Forelimb muscle (tissue), 1 donor: ENCODE measurements at regions not wholly inside any gene's neighbourhood (a gene's known extent, or its start where the extent isn't known, plus 50 kb on each side); places are given as distances from the start of the nearest gene placed in this dataset.

ENCODE experiments used
- DNase-seq: peaks from one replicate; pipeline ENCODE4 v3.0.0-alpha.2; 2013; ENCODE audit warnings: low read depth

DNA sequence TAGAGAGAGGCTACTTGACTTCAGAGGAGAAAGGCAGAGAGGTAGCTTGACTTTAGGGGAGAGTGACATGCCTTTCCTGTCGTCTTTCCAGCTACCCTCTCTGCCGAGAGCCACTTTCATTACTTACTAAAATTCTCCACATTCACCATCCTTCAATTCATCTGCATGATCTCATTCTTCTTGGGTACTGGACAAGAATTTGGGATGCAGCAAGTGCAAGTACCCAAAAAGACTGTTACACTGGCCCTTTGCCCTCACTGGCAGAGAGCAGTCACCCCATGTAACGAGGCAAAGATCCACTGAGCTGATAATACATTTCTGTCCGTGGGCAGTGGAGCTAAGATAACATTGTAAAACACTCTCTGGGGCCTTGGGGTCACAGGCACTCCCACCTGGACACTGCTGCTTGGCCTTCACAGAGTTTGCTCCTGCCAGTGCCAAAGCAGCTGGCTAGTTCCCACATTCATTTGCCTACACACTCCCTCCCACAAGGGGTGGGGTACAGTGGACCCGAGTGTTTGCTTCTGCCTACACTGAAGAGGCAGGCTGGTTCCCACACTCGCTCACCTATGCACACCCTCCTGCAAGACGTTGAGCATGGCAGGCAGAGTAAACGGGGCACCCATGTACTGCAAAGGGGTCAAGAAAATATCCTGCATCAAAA is 1276.9 kb upstream of the PCDH9 start:
- DNase-seq, result no peak

DNA sequence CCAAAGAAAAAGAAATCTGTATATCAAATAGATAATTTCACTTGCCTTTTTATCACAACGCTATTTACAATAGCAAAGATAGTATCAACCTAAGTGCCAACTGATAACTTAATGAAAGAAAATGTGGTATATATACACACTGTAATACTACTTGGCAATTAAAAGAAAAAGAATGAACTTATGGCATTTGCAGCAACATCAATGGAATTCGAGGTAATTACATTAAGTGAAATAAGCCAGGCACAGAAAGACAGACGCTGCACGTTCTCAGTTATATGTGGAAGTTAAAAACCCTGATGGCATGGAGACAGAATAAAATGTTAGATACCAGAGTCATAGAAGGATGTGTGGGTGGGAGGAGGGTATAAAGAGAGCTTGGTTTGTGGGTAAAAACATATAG is 1260.5 kb upstream of the PCDH9 start:
- no peak for DNase-seq

DNA sequence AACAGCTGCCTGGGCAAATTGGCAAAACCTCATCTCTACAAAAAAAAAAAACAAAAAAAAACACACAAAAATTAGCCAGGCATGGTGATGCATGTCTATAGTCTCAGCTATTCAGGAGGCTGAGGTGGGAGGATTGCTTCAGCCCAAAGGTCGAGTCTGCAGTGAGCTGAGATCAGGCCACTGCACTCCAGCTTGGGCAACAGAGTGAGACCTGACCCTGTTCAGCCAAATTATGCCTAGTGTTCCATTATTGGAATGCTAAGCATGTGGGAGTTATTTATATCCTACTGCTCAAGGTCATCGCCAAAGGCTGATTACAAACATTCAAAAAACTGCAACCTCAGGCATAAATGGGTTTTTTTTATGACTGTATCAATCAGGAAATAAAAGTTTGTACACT is 1251.0 kb upstream of the PCDH9 start:
- DNase-seq, result no peak

DNA sequence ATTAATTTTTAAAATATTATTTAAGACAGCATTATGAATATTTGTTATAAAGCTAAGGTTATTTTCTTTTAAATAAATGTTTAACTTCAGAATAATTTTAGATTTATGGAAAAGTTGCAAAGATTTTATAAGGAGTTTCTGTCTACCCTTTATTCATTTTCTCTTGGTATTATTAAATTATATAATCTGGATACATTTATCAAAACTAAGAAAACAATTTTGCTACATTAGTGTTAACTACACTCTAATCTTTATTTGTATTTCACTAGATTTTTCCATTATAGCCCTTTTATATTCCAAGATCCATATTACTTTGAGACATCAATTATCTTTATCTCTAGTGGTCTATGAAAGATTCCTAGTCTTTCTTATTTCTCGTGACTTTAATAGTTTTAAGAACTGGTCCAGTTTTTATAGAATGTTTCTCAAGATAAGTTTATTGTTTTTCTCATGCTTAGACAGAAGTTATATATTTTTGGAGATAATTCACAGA is 1243.7 kb upstream of the PCDH9 start:
- no peak for DNase-seq

GRCh38 chr13:68467160-68467559 is 1237.0 kb upstream of the PCDH9 start:
- DNase-seq, result no peak

DNA sequence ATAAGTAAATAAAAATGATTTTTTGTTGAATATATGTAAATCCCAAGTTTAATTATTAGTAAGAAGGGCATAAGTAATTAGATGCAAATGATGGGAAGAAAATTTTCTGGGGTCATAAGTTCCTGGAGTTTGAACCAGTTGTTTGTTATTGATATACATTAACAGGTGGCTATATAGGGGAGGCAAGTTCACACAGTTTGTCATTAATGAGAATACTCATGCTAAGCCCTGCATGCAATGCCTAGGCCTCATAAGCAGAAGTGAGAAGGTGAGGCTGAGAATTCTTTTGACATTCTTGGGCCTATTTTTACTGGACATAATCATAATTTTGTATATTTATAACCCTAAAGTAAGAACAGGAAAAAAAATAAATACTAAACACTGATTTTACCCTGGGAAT is 1210.7 kb upstream of the PCDH9 start:
- DNase-seq, result no peak

GRCh38 chr13:68439817-68440216 is 1209.7 kb upstream of the PCDH9 start:
- DNase-seq, result no peak

DNA sequence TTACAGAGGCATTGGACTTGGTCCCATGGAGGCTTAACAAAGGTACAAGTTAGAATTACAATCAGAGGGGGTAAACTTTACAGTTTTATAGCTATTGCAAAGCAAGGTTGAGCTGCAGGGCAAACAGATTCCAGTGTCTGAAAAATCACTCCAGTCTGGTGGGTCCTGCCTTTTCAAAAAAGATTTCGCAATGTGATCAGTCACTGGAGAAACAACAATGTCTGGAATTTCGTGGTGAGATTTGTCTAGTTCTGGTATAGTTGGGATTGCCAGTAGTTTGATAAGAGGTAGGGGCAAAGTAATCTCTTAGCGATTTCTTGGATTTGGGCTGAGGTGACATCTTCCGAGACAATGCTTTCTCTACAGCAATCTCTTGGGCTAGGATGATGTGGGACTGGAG is 1198.2 kb upstream of the PCDH9 start:
- DNase-seq, result no peak

DNA sequence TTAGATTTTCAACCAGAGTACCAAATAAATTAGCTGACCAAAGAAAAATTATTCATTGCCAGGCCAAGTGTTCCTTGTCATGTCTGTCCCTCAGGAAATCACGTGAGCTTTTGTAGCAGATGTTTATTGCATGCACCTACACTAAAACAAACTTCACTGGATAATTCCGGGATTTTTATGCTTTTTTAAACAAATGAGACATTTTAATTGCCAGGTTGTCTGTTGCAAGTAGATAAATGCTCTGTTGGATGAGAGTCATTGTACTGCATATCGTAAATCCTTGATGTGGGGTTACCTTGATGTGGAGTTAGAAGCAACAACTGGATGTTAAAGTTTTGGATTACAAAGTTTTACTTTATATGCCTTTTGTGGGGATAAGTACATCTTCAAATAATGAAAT is 1187.7 kb upstream of the PCDH9 start:
- no peak for DNase-seq

GRCh38 chr13:68410007-68410406 is 1179.9 kb upstream of the PCDH9 start:
- no peak for DNase-seq

DNA sequence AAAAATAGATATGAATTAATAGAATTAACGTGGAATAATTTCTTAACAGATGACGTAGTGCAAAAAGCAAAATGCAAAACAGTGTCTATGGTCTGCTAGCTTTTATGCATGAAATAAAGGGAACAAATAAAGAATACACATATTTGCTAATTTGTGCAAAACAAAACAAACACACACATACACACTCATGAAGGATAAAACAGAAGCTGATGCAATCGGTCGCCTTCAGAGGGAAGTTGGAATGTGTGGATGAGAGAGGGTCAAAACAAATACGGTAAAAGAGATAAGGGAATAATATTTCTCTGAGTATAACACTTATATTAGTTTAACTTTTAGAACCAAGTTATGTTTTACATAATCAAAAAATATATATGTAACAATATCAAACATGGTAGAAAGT is 1160.9 kb upstream of the PCDH9 start:
- no peak for DNase-seq

- DNase-seq, result no peak
Measured at GRCh38 chr13:68386808-68387207, 1156.7 kb upstream of the PCDH9 start.

GRCh38 chr13:68380041-68380973 is 1150.2 kb upstream of the PCDH9 start:
- no peak for DNase-seq

DNA sequence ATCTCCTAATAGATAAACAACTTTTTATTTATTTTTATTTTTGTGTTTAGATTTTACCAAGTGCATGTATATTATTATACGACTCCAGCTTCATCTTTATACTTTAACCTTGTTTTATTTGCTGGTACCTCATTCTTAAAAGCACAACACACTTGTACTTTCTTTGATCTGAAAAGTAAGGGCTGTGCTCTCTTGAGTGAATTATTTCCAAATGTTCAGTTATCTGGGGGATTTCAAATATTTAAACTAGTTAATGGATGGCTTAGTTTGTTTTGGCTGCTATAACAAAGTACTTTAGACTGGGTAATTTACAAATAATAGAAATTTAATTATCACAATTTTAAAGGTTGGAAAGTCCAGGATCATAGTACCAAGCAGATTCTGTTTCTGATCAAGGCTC is 1148.2 kb upstream of the PCDH9 start:
- no peak for DNase-seq

- no peak for DNase-seq
Measured at GRCh38 chr13:68375004-68375403, 1144.9 kb upstream of the PCDH9 start.

GRCh38 chr13:68369739-68370138 is 1139.6 kb upstream of the PCDH9 start:
- DNase-seq, result no peak

DNA sequence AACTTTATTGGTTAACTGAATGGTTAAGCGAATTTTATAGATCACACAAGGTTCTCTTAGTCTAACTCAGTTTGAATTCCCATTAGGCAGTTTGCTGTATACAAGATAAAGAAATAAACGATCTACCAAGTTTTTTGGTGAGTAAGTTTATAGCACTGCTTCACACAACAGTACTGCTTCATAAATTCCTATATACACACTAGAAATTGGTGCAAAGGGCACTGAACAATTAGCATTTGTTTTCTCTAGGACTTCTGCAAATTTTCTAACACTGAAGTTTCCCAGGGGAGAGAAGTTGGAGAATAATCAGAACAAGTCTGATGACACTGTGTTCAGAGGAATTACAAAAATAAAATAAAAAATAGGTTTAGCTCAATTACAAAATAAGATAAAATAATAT is 1138.8 kb upstream of the PCDH9 start:
- DNase-seq, result no peak

DNA sequence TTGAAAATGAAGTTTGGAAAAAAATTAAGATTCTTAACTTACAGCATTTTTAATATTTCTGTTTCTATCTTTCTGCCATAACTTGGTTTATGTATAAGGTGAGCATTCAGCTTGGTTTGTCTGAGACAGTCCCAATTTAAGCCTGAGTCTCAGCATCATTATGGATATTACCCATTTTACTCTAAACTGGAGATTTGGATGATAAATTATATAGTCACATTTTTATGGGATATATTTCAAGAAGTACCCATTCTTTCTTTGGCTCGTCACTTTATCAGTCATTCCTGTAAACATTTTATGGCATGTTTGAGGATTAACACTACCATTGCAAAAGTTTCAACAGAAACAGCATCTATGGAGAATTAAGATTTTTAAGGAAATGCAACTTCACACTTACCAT is 1129.0 kb upstream of the PCDH9 start:
- DNase-seq, result no peak

- no peak for DNase-seq
Measured at GRCh38 chr13:68358294-68358705, 1128.2 kb upstream of the PCDH9 start.

DNA sequence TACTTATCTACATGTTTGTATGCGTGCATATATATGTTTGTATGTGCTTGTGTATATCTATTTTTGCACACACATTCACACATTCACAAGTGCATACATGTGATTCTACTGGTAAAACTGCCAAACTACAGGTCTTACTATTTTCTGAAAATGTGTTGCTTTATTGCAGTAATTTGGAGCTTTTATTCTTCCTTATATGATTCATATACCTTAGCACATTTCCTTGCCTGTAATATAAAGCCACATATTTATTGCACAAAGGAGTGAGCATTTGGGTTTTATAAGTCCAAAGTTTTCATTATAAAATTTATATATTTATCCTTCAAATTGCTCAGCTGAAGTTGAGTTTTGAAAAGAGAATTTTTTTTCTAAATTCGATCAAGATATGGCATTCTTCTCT is 1120.4 kb upstream of the PCDH9 start:
- DNase-seq, result no peak

DNA sequence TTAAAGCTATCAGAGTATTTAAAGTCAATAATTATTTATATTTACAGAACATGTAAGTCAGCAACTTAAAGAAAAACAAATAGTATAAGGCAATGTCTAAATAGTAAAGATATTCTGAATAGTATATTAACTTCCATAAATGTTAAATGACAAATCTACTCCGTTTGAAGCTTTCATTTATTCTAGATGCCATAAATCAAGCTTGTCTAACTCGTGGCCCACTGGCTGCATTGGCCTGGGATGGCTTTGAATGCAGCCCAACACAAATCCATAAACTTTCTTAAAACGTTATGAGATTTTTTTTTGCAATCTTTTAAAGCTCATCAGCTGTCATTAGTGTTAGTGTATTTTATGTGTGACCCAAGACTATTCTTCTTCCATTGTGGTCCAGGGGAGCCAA is 1117.1 kb upstream of the PCDH9 start:
- DNase-seq, result no peak

- no peak for DNase-seq
Measured at GRCh38 chr13:68345963-68346531, 1115.9 kb upstream of the PCDH9 start.

DNA sequence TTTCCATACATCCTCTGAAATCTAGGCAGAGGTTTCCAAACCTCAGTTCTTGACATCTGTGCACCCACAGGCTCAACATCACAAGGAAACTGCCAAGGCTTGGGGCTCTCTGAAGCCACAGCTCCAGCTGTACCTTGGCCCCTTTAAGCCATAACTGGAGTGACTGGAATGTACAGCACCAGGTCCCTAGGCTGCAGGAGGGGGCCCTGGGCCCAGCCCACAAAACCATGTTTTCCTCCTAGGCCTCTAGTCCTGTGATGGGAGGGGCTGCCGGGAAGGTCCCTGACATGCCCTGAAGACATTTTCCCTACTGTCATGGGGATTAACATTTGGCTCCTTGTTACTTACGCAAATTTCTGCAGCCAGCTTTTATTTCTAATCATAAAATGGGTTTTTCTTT is 1093.0 kb upstream of the PCDH9 start:
- no peak for DNase-seq
